GM12878 (cell line): ENCODE measurements at regions not wholly inside any gene's neighbourhood (a gene's known extent, or its start where the extent isn't known, plus 50 kb on each side); places are given as distances from the start of the nearest gene placed in this dataset.

Source experiments
- BCL11A ChIP-seq: IDR thresholded peaks from 2 replicates; pipeline ENCODE4 v1.6.1; 2011; ENCODE audit warnings: low read depth, low read length
- TF ChIP-seq, protein P1 (sequence below), 3 experiments: IDR thresholded peaks in 2 of 3; conservative IDR thresholded peaks in 1 of 3; 2 replicates each; pipeline ENCODE4 v1.5.1; 2011; ENCODE audit warnings: low read depth in 3 of 3, low read length in 3 of 3, mild to moderate bottlenecking in 3 of 3, control low read depth in 2 of 3, moderate library complexity in 2 of 3, inconsistent platforms in 1 of 3, mixed read lengths in 1 of 3; ENCODE audit not compliant: control insufficient read depth in 2 of 3, insufficient read depth in 1 of 3; ENCODE audit errors: extremely low read depth in 1 of 3

DNA sequence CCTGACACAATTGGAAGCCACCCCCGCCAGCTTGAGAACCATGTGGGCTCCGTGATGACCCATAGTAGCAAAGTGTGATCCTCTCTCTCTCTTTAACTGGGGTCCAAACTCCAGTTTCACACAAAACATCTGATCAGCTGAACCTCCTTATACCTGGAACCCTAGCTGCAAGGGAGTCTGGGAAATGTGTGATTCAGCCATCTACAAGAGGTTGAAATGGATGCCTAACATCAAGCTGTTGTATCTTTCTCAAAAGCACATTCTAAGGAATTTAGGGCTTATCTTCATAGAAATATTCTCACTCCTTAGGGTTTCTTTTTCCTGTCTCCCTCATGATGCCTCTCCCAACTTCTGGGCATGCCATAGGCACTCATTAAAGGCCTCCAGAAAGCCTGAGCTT lies 126.0 kb downstream of the BCOR start:
- no peak for TF ChIP-seq BCL11A
- TF ChIP-seq, protein P1, sequence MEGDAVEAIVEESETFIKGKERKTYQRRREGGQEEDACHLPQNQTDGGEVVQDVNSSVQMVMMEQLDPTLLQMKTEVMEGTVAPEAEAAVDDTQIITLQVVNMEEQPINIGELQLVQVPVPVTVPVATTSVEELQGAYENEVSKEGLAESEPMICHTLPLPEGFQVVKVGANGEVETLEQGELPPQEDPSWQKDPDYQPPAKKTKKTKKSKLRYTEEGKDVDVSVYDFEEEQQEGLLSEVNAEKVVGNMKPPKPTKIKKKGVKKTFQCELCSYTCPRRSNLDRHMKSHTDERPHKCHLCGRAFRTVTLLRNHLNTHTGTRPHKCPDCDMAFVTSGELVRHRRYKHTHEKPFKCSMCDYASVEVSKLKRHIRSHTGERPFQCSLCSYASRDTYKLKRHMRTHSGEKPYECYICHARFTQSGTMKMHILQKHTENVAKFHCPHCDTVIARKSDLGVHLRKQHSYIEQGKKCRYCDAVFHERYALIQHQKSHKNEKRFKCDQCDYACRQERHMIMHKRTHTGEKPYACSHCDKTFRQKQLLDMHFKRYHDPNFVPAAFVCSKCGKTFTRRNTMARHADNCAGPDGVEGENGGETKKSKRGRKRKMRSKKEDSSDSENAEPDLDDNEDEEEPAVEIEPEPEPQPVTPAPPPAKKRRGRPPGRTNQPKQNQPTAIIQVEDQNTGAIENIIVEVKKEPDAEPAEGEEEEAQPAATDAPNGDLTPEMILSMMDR (IDR thresholded peaks at IDR 0.05 in 2 of 3, conservative IDR thresholded peaks at IDR 0.05 in 1 of 3; ENCODE audit: control insufficient read depth in 2 of 3, extremely low read depth in 1 of 3, insufficient read depth in 1 of 3, low read depth in 3 of 3, low read length in 3 of 3), result no peak
